ENCODE measurements at regions not wholly inside any gene's neighbourhood (a gene's known extent, or its start where the extent isn't known, plus 50 kb on each side); places are given as distances from the start of the nearest gene placed in this dataset.

- no peak for DNase-seq (ENCODE audit: low spot score)
Measured at GRCh38 chr13:48891586-48891985, 84.1 kb upstream of the FNDC3A start.

GRCh38 chr13:48892053-48892687, 83.5 kb upstream of the FNDC3A start:
- DNase-seq (ENCODE audit: low spot score): no peak

- DNase-seq (ENCODE audit: low spot score): no peak
Measured at GRCh38 chr13:48892688-48893075, 83.0 kb upstream of the FNDC3A start.

- no peak for DNase-seq (ENCODE audit: low spot score)
Measured at GRCh38 chr13:48896312-48896711, 79.4 kb upstream of the FNDC3A start.

GRCh38 chr13:48901781-48902180, 73.9 kb upstream of the FNDC3A start:
- DNase-seq (ENCODE audit: low spot score): no peak

- no peak for DNase-seq (ENCODE audit: low spot score)
Measured at GRCh38 chr13:48902368-48902767, 73.3 kb upstream of the FNDC3A start.

GRCh38 chr13:48904668-48905290, 70.9 kb upstream of the FNDC3A start:
- no peak for DNase-seq (ENCODE audit: low spot score)

- DNase-seq (ENCODE audit: low spot score): no peak
Measured at GRCh38 chr13:48906200-48906599, 69.5 kb upstream of the FNDC3A start.

- DNase-seq (ENCODE audit: low spot score): no peak
Measured at GRCh38 chr13:48908381-48909055, 67.2 kb upstream of the FNDC3A start.

GRCh38 chr13:48909056-48909389, 66.7 kb upstream of the FNDC3A start:
- DNase-seq (ENCODE audit: low spot score): no peak

- no peak for DNase-seq (ENCODE audit: low spot score)
Measured at GRCh38 chr13:48910686-48911085, 65.0 kb upstream of the FNDC3A start.

- no peak for DNase-seq (ENCODE audit: low spot score)
Measured at GRCh38 chr13:48919751-48920150, 56.0 kb upstream of the FNDC3A start.

GRCh38 chr13:48920730-48921129, 55.0 kb upstream of the FNDC3A start:
- no peak for DNase-seq (ENCODE audit: low spot score)

- DNase-seq (ENCODE audit: low spot score): no peak
Measured at GRCh38 chr13:48923376-48923775, 52.3 kb upstream of the FNDC3A start.

- no peak for DNase-seq (ENCODE audit: low spot score)
Measured at GRCh38 chr13:48925001-48925400, 50.7 kb upstream of the FNDC3A start.
